Medulla oblongata (tissue), 1 donor: ENCODE measurements at regions not wholly inside any gene's neighbourhood (a gene's known extent, or its start where the extent isn't known, plus 50 kb on each side); places are given as distances from the start of the nearest gene placed in this dataset.
"Not testable (repeated sequence)": the region's sequence is repeated elsewhere in the genome, so short reads cannot be mapped to it uniquely, and the experiment has no call there.

Experiments
- DNase-seq: peaks from one replicate; pipeline ENCODE4 v3.0.0-alpha.2; 2015; ENCODE audit errors: extremely low spot score

DNA sequence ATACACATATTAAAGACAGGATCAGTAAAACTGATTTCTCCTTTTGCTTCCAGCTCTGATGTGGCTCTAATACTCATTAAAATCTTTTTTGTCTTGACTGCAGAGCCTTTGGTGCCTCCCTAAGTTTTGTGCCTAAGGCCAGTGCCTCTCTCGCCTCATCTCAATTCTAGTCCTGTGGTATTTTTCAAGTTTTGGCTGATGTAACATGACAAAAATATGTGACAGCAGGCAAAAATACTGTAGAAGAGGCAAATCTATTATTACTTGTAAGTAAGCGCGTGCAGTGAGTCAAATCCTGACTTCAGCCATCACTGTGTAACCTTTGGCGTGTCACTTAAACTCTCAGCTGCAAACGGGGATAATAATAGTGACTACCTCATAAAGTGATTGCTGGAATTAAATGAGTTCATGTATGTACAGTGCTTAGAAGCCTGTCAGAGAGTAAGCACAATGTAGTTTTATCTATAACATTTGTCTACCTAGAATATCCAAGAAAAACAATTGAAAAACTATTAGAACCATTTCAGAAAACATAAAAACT lies 74.0 kb downstream of the MAB21L3 start:
- DNase-seq: no peak

DNA sequence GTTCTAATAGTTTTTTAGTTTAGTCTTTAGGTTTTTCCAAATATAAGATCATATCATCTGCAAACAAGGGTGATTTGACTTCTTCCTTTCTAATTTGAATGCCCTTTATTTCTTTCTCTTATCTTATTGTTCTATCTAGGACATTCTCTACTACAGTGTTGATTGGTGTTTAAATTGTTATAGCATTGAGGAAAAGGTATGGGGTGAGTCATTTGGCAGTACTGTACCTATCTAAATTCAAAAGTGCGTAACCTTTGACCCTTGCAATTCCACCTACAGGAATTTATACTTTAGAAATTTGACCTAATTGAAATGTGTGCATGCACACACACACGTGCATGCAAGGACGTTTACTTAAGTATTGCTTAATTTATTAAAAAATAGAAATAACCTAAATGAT lies 78.3 kb downstream of the MAB21L3 start:
- DNase-seq: no peak

DNA sequence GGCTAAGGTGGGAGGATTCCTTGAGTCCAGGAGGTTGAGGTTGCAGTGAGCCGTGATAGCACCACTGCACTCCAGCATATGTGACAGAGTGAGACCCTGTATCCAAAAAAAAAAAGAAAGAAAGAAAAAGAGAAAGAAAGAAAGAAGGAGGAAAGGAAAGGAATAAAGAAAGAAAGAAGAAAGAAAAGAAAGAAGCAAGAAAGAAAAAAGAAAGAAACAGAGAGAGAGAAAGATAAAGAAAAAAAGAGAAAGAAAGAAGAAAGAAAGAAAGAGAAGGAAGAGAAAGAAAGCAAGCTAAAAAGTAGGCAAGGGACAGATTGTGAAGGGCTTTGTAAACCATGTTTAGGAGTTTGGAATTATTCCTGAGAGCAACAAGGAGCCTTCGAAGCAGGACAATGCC lies 80.1 kb downstream of the MAB21L3 start:
- no peak for DNase-seq

- no peak for DNase-seq
These were observed 82.6 kb downstream of the MAB21L3 start for GRCh38 chr1:116193768-116194167.

- DNase-seq: no peak
These were observed 83.4 kb downstream of the MAB21L3 start for GRCh38 chr1:116194568-116194967.

DNA sequence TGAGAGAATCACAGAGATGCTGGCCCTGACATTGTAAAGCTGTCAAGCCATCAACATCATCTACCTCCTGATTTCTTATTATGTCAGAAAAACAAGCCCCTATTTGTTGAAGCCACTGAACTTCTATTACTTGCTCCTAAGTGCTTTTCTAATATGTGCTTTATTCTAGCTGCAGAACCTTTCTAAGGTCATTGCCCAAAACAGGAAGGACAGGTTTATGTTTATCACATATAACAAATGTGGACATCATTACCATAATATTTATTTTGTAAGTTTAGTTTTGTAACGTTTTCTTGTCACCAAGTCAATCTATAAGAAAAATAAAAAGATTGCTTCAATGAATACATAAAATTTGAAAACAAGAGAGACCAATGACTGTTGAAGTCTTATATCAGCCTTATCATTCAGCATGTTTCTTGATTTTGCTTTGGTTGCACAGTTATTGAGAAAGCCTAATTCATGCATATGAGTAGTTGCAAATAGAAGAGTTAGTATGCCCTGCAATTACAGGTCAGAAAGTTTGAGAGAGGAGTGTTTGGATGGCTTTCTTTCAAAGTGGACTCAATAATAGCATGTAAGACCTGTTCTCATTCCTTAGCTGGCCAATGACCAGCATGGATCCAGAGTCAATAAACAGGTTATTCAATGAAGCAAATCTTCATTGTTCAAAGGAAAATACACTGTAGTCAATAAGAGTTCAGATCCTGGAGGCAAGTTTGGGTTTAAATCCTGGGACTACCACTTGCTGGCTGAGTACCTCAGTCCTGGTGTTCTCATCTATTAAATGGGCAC lies 84.1 kb downstream of the MAB21L3 start:
- no peak for DNase-seq

- not testable (repeated sequence) for DNase-seq
These were observed 89.1 kb downstream of the MAB21L3 start for GRCh38 chr1:116200343-116200742.

- DNase-seq: no peak
These were observed 90.7 kb downstream of the MAB21L3 start for GRCh38 chr1:116201911-116202310.

- DNase-seq: no peak
These were observed 92.1 kb downstream of the MAB21L3 start for GRCh38 chr1:116203181-116203723.

GRCh38 chr1:116203920-116204319 lies 92.7 kb downstream of the MAB21L3 start:
- DNase-seq: no peak

- DNase-seq: no peak
These were observed 94.9 kb downstream of the MAB21L3 start for GRCh38 chr1:116205941-116206679.

DNA sequence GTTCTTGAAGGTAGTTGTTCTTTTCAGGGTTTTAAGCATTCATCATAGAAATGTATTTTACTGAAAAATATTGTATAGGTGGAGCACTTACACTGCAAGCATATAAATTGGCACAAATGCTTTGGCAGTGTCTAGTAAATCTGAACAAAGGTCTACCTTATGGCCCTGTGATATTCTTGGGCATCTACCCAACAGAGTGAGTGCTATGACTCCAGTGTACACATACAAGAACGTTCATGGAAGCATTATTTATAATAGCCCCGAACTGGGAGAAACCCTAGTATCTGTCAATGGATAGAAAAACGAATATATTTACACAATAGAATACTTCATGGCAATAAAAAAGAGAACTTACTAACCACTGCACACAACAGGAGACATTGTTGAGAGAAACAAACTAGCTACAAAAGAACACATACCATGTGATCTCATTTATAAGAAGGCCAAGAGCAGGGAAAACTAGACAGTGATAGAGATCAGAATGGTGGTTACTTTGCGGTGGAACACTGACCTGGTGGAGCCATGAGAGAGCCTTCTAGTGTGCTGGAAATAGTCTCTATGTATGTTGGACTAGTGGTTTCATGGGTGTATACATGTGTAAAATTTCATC lies 96.0 kb downstream of the MAB21L3 start:
- DNase-seq: no peak

GRCh38 chr1:116208136-116208535 lies 96.9 kb downstream of the MAB21L3 start:
- no peak for DNase-seq

DNA sequence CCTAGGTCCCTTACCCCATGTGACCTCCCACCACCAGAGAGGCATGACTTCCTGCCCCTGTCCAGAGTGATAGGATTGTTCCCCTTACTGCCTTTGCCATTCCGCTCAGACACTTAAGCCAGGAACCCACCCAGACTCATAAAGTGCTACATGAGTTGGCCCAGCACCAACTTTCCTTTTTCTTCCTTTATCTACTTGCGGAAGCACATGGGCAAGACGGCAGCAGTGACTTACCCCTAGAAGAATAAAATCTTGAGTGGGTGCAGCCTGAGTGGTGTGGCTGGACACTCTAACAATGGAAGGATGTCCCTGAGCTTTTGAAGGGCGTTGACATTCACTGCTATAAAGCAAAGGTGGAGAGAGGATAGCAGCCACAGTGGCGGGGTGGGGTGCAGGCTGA lies 100.1 kb downstream of the MAB21L3 start:
- DNase-seq: no peak

GRCh38 chr1:116218922-116219321 lies 107.7 kb downstream of the MAB21L3 start:
- no peak for DNase-seq

DNA sequence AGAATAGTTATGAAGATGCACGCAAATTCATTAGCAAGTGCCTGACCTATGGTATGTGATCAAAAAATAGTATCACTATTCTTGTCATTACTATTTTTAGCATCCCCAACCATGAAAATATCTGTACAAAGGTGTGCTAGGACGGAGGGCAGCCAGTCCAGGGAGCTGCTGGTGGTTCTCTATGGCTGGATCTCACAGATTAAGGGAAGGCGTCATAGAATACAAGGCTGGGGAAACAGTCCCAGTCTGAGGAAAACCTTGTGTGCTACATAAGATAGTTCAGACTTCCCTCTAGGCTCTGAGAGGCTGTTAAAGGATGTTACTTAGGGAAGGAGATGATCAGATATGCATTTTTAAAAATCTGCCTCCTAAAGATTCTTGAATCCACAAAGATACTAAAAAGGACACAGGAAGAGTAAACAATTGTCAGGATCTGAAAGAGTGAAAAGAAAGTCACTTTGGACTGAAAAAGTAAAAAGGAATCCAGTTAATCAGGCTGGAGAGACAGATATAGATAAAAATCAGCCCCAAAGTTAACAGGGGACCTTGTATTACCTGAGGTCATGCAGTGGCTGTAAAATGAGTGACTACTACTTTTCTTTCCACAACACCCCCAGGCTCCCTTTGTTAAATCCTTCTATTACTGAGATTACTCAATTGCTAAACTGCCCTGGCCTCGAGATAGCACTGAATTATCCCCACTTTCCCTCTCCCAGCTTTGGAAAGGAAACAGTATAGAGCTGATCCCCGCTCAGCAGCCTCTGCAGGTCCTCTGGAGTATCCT lies 108.6 kb downstream of the MAB21L3 start:
- no peak for DNase-seq

DNA sequence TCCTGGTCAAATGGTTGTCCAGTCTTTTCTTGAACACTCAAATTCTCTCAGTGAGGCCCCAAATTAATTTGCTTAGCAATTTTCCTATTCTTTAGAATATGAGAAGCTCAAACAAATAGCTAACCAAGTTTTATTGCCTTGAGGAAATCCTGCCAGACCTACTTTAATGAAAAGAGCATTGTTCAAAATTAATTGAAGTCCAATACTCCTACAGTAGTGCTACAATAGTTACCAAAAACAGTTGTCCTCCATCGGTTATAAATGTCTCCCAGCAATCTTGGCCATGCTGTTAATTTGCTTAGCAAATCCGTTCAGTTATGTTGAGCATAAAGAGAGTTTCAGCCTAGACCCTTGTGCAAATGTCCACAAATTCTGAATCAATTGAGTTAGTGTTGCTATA lies 112.9 kb downstream of the MAB21L3 start:
- no peak for DNase-seq

- DNase-seq: no peak
These were observed 113.4 kb downstream of the MAB21L3 start for GRCh38 chr1:116224561-116224960.

GRCh38 chr1:116226017-116226416 lies 114.8 kb downstream of the MAB21L3 start:
- no peak for DNase-seq

DNA sequence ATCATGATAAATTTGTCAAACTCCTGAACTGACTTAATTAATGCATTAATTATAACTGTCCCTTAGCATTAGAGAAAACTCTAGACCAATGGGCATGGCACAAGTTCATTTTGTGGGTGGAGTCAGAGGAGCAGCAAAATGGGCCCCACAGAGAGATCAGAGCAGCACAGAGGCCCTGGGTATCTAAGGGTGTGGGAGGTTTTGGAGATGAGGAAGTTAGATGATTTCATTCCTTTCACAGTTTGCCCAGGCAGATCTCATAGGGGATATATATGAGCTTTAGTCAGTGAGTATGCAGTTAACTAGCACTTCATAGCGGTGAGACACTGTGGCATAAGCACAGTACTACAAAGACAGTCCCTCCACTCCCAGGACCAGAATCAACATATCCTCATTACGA lies 117.3 kb downstream of the MAB21L3 start:
- DNase-seq: no peak

DNA sequence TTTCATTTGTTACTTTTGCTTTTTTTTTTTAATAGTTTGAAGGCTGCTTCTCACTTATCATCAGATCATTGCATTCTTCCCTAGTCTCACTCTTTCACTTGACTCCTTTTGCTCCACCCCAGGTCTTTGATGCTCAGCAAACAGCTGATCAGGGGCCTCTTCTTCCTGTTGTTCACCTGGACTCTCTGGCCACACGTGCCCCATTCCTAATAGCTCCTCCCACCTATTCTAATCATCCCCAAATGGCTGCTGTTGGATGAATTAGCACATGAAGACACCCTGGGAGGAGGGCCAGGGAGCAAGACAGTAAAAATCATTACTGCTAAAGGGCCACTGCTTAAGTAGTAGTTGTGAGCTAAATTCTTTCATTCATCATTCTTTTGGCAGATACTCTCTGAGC lies 119.5 kb downstream of the MAB21L3 start:
- DNase-seq: no peak
